GM06990 (cell line): ENCODE measurements at regions not wholly inside any gene's neighbourhood (a gene's known extent, or its start where the extent isn't known, plus 50 kb on each side); places are given as distances from the start of the nearest gene placed in this dataset.

ENCODE experiments used
- DNase-seq: peaks from one replicate; pipeline ENCODE4 v3.0.0-alpha.2; 2011; ENCODE audit not compliant: insufficient read length; ENCODE audit errors: extremely low read depth
- H3K27me3 ChIP-seq: replicated peaks from 2 replicates; pipeline ENCODE4 v1.6.0; 2011; ENCODE audit warnings: low read length; ENCODE audit not compliant: control insufficient read depth, insufficient read depth
- H3K36me3 ChIP-seq: 2 replicates; pipeline ENCODE4 v1.5.1; 2011; ENCODE audit warnings: low read length; ENCODE audit not compliant: control insufficient read depth, insufficient read depth
- H3K4me3 ChIP-seq: replicated peaks from 2 replicates; pipeline ENCODE4 v1.5.1; 2011; ENCODE audit warnings: low read depth, mild to moderate bottlenecking, control low read depth, low read length
- TF ChIP-seq, protein P1 (sequence below): IDR thresholded peaks from 2 replicates; pipeline ENCODE4 v1.5.1; 2011; ENCODE audit warnings: low read length, control low read depth, mild to moderate bottlenecking, inconsistent platforms; ENCODE audit not compliant: insufficient read depth, poor library complexity, severe bottlenecking

- H3K4me3 ChIP-seq: no peak overlapping the region
- TF ChIP-seq, protein P1, sequence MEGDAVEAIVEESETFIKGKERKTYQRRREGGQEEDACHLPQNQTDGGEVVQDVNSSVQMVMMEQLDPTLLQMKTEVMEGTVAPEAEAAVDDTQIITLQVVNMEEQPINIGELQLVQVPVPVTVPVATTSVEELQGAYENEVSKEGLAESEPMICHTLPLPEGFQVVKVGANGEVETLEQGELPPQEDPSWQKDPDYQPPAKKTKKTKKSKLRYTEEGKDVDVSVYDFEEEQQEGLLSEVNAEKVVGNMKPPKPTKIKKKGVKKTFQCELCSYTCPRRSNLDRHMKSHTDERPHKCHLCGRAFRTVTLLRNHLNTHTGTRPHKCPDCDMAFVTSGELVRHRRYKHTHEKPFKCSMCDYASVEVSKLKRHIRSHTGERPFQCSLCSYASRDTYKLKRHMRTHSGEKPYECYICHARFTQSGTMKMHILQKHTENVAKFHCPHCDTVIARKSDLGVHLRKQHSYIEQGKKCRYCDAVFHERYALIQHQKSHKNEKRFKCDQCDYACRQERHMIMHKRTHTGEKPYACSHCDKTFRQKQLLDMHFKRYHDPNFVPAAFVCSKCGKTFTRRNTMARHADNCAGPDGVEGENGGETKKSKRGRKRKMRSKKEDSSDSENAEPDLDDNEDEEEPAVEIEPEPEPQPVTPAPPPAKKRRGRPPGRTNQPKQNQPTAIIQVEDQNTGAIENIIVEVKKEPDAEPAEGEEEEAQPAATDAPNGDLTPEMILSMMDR: no peak
- no peak for DNase-seq
- H3K36me3 ChIP-seq: peaks cover 4% of the 10 kb centered on the region
- no peaks in the 10 kb centered on the region for H3K27me3 ChIP-seq
These were observed 248.9 kb downstream of the BCOR start for GRCh38 chrX:39848900-39849299.

DNA sequence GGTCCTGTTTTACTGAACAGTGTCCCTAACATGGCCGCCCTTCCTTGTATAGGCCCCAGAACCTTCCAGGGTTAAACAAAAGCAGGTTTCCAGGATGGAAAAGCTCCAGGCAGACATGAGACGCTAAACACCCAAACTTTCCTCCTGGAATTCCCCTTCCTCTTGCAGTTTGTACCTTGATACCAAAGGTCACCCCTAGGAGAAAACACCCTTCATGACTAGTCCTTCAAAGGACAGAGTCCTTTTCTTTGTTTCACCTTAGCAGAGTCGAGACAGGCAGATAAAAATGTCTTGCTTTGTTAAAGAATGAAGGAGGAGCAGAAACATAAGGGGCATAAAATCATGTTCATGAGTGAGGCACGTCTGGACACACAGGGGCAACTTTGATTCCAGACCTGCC, 247.5 kb downstream of the BCOR start:
- Histone ChIP-seq H3K36me3 (peaks cover 4% of the 10 kb centered on the region), H3K27me3 (no peaks in the 10 kb centered on the region), H3K4me3 (no peak overlapping the region)
- TF ChIP-seq, protein P1: no peak
- DNase-seq: no peak

GRCh38 chrX:39850630-39851152, 247.1 kb downstream of the BCOR start:
- TF ChIP-seq, protein P1: no peak
- Histone ChIP-seq H3K4me3 (no peak overlapping the region), H3K27me3 (no peaks in the 10 kb centered on the region), H3K36me3 (peaks cover 4% of the 10 kb centered on the region)
- DNase-seq: no peak

- H3K27me3 ChIP-seq: no peaks in the 10 kb centered on the region
- DNase-seq: no peak
- TF ChIP-seq, protein P1: no peak
- H3K36me3 ChIP-seq: peaks cover 4% of the 10 kb centered on the region
- H3K4me3 ChIP-seq: no peak overlapping the region
These were observed 245.9 kb downstream of the BCOR start for GRCh38 chrX:39851745-39852455.

GRCh38 chrX:39852491-39852890, 245.3 kb downstream of the BCOR start:
- Histone ChIP-seq H3K4me3 (no peak overlapping the region), H3K27me3 (no peaks in the 10 kb centered on the region), H3K36me3 (peaks cover 4% of the 10 kb centered on the region)
- DNase-seq: no peak
- TF ChIP-seq, protein P1: no peak

- DNase-seq: no peak
- H3K4me3 ChIP-seq: peak overlapping the region; percentile 68
- no peaks in the 10 kb centered on the region for H3K27me3 ChIP-seq
- peaks cover 4% of the 10 kb centered on the region for H3K36me3 ChIP-seq
- TF ChIP-seq, protein P1: no peak
These were observed 244.2 kb downstream of the BCOR start for GRCh38 chrX:39853417-39854030.
